Osteocyte (in vitro differentiated cells): ENCODE measurements at regions not wholly inside any gene's neighbourhood (a gene's known extent, or its start where the extent isn't known, plus 50 kb on each side); places are given as distances from the start of the nearest gene placed in this dataset.

ENCODE experiments used
- DNase-seq: peaks from one replicate; pipeline ENCODE4 v3.0.0; 2021; ENCODE audit warnings: mixed read lengths; ENCODE audit not compliant: unreplicated experiment; ENCODE audit errors: extremely low spot score
- H3K27ac Mint-ChIP-seq: one replicate; pipeline ENCODE4 v1.8.0; 2021; ENCODE audit warnings: mild to moderate bottlenecking, mixed read lengths; ENCODE audit not compliant: unreplicated experiment
- H3K27me3 Mint-ChIP-seq: one replicate; pipeline ENCODE4 v1.8.0; 2021; ENCODE audit warnings: mixed read lengths; ENCODE audit not compliant: unreplicated experiment
- H3K36me3 Mint-ChIP-seq: one replicate; pipeline ENCODE4 v1.8.0; 2021; ENCODE audit warnings: mixed read lengths; ENCODE audit not compliant: unreplicated experiment
- H3K4me1 Mint-ChIP-seq: one replicate; pipeline ENCODE4 v1.8.0; 2021; ENCODE audit warnings: mixed read lengths; ENCODE audit not compliant: unreplicated experiment
- H3K4me3 Mint-ChIP-seq: one replicate; pipeline ENCODE4 v1.8.0; 2021; ENCODE audit warnings: mild to moderate bottlenecking, moderate library complexity, mixed read lengths; ENCODE audit not compliant: unreplicated experiment
- H3K9me3 Mint-ChIP-seq: one replicate; pipeline ENCODE4 v1.8.0; 2021; ENCODE audit warnings: mixed read lengths; ENCODE audit not compliant: unreplicated experiment
- TF ChIP-seq, protein P1 (sequence below): fragments of 200-600 bp; sonication (generic); IDR thresholded peaks from 2 replicates; pipeline ENCODE4 v1.5.0; 2021; ENCODE audit warnings: antibody characterized with exemption, mild to moderate bottlenecking, moderate library complexity

DNA sequence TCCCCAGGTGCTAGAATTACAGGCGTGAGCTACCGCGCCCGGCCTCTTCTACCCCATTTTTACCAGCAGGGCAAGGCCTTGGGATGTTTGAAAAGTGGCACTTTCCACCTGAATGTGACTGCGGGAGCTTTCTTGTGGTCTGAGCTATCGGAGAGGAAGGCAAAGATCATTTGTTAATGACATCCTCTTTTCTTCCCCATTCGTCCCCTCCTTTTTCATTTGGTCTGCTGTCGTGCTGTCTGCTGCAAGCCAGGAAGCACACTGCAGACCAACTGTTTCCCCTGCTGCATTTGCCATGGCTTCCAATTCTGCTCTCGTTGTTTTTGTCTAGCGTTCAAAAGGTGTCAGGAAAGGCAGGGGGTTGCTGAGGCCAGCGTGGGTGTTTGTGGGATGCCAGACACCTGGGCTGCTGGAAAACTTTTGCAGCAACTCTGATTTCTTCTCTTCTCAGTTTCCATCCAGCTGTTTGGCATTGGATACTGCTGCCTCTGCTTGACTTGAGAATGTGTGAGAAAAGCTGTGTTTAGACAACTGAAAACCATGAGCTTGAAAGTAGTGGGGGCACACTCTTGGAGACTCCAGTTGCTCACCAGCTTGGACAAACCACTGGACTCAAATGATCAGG, 196.4 kb upstream of the MSX2 start:
- TF ChIP-seq, protein P1, sequence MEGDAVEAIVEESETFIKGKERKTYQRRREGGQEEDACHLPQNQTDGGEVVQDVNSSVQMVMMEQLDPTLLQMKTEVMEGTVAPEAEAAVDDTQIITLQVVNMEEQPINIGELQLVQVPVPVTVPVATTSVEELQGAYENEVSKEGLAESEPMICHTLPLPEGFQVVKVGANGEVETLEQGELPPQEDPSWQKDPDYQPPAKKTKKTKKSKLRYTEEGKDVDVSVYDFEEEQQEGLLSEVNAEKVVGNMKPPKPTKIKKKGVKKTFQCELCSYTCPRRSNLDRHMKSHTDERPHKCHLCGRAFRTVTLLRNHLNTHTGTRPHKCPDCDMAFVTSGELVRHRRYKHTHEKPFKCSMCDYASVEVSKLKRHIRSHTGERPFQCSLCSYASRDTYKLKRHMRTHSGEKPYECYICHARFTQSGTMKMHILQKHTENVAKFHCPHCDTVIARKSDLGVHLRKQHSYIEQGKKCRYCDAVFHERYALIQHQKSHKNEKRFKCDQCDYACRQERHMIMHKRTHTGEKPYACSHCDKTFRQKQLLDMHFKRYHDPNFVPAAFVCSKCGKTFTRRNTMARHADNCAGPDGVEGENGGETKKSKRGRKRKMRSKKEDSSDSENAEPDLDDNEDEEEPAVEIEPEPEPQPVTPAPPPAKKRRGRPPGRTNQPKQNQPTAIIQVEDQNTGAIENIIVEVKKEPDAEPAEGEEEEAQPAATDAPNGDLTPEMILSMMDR = no peak
- Mint-ChIP-seq H3K27ac (no peak overlapping the region), H3K27me3 (no peaks in the 10 kb centered on the region), H3K36me3 (no peaks in the 10 kb centered on the region), H3K9me3 (no peaks in the 10 kb centered on the region), H3K4me3 (no peak overlapping the region), H3K4me1 (peaks cover 22% of the 10 kb centered on the region)
- no peak for DNase-seq

DNA sequence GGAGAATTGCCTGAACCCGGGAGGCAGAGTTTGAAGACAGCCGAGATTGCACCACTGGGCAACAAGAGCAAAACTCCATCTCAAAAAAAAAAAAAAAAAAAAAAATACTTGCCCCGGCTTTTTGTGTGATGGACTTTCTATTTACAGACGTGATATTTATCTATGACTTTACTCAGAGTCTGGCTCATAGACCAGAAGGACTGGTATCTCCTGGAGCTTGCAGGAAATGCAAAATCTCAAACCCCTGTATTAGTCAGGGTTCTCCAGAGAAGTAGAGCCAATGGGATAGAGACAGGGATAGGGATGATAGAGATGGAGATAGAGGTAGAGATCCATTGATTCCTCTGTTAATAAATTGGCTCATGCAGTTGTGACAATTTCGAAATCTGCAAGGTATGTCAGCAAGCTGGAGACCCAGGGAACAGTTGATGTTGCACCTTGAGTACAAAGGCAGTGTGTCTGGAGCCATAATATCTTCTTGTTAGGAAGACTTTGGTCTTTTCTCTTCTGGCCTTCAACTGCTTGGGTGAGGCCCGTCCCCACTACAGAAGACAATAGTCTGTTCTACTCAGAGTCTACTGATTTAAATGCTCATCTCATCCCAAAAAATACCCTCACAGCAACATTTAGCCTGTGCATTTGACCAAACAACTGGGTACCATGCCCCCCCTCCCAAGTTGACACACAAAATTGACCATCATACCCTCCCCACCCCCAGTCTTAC, 195.4 kb upstream of the MSX2 start:
- Mint-ChIP-seq H3K27ac (no peak overlapping the region), H3K4me3 (no peak overlapping the region), H3K4me1 (peaks cover 32% of the 10 kb centered on the region), H3K9me3 (no peaks in the 10 kb centered on the region), H3K36me3 (no peaks in the 10 kb centered on the region), H3K27me3 (no peaks in the 10 kb centered on the region)
- DNase-seq = no peak
- TF ChIP-seq, protein P1 = no peak

DNA sequence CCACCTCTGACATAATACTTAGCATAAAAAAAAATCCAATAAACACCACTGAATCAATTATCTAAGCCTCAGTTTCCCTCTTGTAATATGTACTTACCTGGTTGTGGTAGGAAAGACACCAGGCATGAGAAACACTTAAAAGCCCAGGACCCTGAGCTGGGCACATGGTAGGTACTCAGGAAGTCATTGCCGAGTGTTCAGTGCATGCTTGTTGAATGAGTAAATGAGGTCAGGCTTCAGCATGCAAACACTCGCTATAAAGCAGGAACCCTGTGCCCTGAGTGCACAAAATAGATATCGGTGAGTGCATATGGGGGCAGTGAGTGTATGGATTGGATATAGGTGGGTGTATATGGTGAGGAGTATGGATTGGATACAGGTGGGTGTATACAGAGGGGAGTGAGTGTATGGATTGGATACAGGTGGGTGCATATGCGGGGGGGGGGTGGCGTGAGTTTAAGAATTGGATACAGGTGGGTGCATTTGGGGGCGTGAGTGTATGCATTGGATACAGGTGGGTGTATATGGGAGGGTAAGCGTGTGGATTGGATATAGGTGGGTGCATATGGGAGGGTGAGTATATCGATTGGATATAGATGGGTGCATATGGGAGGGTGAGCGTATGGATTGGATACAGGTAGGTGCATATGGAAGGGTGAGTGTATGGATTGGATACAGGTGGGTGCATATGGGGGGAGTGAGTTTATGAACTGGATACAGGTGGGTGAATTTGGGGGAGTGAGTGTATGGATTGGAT, 194.3 kb upstream of the MSX2 start:
- no peaks in the 10 kb centered on the region for H3K9me3 Mint-ChIP-seq
- no peaks in the 10 kb centered on the region for H3K27me3 Mint-ChIP-seq
- TF ChIP-seq, protein P1 = no peak
- H3K27ac Mint-ChIP-seq = no peak overlapping the region
- H3K4me1 Mint-ChIP-seq = peaks cover 38% of the 10 kb centered on the region
- DNase-seq = no peak
- H3K36me3 Mint-ChIP-seq = no peaks in the 10 kb centered on the region
- H3K4me3 Mint-ChIP-seq = no peak overlapping the region

DNA sequence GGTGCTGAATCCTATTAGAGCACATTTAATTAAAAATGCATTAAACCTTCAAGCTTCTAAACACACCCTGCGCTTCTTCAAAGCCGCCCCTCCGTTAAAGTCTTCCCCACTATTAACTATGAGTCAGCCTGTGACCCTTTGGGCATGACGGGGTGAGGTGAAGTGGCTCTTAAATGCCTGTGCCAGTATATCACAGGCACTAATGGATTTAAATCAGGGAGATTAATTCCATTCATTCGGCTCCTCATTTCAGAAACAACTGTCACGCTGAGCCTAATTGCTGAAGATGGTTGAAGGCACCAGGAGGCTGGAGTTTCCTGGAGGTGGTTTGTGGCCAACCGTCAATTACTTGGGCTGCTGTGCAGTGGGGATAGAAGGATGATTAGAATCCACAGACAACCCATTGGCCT, 192.6 kb upstream of the MSX2 start:
- Mint-ChIP-seq H3K36me3 (no peaks in the 10 kb centered on the region), H3K4me3 (no peak overlapping the region), H3K4me1 (peaks cover 47% of the 10 kb centered on the region), H3K9me3 (no peaks in the 10 kb centered on the region), H3K27me3 (no peaks in the 10 kb centered on the region), H3K27ac (peak overlapping the region; percentile 73)
- DNase-seq = no peak
- TF ChIP-seq, protein P1 = no peak
